ENCODE measurements at regions not wholly inside any gene's neighbourhood (a gene's known extent, or its start where the extent isn't known, plus 50 kb on each side); places are given as distances from the start of the nearest gene placed in this dataset.
"Not testable (repeated sequence)": the region's sequence is repeated elsewhere in the genome, so short reads cannot be mapped to it uniquely, and the experiment has no call there.

DNA sequence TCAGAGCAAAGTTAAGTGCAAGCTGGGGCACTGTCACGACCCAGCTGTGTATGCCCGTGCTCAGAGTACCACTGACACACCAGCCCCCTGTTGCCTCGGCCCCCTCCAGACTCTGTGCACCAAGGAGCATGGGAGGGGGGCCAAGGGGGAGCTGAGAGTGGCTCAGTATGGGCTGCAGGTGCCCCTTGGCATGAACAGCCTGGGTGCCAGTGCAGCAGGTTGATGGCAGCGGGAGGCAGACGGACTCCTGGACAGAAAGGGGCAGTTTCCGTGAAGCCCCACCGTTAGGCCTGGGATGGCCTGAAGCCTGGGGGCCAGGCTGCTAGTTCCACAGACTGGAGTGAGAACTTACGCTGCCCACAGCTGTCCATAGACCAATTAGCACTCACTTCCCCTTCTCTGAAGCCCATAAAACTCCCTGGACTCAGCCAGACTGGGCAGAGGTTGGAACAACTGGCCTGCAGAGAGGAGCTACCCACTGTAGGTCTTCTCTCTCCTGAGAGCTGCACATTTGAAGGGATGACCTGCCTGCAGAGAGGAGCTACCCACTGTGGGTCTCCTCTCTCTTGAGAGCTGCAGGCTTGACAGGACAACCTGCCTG, 182.8 kb downstream of the DEPDC1B start:
- DNase-seq (ENCODE audit: low spot score): no peak

DNA sequence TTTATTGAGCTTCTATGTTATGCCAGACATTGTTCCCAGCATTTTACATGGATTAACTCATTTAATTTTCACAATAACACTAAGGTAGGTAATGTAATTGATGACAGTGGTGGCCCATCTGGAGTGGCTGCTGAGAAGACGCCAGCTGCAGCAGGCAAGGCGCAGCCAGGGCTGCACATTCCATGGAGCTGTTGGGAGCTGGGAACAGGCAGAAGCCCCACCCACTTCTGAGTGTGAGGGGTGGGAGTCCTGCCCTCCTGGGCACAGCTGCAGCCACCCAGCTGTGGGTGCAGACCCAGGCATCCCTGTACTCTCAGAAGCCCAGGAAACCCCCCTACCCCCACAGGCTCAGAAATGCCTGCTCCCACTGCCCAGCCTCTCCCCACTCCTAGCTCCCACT, 183.3 kb downstream of the DEPDC1B start:
- DNase-seq (ENCODE audit: low spot score): no peak

DNA sequence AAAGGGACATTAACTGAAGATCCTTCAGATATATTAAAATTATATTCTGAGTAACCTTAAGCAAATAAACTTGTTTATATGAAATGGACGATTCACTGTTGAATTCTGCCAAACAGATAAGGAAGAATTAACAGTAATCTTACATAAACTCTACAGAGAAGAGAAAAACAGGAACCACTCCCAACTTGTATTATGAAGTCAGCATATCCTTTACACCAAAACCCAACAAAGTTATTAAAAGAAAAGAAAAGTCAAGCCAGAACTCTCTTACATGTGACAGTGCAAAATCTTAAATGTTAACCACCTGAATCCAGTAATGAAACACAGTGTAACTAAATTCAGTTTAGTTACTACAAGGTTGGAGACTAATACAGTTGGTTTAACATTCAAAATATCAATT, 185.8 kb downstream of the DEPDC1B start:
- DNase-seq (ENCODE audit: low spot score): no peak

DNA sequence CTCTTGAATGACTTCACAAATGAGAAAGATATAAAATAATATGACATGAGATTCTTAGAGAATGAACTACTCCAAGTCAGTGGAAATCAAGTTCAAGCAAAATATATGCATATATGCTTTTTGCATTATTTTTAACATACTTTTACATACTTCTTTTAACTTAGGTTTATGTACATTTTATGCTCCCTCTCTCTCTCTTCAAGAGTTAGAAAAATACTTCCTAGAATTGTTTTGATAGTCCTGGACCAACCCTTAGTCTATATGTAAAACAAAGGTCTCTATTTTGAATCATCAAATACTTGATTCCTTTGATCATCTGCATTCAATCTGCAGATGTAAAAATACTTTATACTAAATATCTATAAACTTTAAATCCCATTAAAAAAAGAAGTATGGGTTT, 187.8 kb downstream of the DEPDC1B start:
- DNase-seq (ENCODE audit: low spot score): no peak

DNA sequence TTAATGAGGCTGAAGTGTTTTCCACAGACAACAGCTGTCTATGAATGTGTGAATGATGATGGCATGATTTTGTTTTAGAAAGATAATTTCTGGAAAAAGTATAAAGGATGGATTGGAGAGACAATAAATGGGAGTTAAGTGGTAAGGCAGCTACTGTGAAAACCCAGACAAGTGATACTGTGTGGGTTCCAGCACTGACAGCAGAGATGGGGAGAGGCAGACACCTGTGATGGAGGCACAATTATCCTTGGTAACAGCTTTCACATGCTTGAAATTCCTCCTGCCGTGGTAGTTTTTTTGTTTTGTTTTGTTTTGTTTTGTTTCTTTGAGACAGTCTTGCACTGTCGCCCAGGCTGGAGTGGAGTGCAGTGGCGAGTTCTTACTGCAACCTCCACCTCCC, 189.3 kb downstream of the DEPDC1B start:
- no peak for DNase-seq (ENCODE audit: low spot score)

DNA sequence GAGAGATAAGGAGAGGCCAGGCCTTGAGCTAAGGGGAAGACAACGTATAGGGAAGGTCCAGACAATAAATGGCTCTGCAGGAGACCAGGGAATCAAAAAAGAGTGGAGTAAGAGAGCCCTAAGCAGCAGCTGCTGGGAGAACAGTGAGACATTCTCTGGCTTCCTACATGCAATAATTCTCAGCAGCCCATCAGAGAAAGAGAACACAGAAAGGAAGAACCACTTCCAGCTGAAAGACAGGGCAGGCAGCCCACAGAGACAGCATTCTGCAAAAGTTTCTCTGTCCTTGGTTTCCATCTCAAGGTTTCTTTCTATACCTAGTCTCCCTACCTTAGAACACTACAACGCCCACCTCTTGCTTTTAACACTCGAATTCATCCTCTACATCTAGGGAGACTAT, 189.9 kb downstream of the DEPDC1B start:
- DNase-seq (ENCODE audit: low spot score): no peak

DNA sequence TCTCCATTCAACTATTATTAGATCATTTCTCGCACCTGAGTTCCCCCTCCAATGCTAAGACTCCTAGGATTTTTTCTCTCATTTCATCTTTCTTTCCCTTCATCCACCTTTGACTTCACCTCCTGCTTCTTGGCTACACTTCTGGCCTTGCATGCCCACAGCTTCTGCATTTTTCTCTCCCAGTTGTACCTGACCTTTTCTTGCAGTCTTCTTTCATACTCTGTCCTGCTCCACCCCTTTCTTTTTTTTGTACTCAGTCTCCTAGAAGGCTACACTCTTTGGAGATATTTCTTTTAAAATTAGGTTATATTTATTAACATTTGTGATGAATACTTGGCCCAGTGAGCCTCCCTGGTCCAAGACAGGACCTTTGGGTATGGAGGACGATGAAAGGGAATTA, 190.4 kb downstream of the DEPDC1B start:
- DNase-seq (ENCODE audit: low spot score): no peak

DNA sequence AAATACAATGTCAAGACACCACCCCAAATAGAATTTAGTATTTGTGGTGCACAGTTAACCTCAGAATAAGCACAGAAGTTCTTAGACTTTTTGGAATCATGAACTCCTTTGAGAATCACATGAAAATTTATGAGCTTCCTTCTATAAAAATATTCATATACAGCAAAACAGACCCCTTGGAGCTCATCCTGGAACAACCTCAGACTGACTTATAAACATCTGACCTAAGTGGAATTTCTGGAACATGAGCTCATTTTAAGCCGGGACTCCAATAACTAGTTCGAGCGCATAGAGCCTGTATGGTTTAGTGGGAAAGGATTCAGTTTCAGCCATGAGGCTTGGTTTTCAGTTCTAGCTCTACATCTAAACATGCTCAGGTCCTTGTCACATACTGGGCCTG, 192.3 kb downstream of the DEPDC1B start:
- DNase-seq (ENCODE audit: low spot score): no peak

DNA sequence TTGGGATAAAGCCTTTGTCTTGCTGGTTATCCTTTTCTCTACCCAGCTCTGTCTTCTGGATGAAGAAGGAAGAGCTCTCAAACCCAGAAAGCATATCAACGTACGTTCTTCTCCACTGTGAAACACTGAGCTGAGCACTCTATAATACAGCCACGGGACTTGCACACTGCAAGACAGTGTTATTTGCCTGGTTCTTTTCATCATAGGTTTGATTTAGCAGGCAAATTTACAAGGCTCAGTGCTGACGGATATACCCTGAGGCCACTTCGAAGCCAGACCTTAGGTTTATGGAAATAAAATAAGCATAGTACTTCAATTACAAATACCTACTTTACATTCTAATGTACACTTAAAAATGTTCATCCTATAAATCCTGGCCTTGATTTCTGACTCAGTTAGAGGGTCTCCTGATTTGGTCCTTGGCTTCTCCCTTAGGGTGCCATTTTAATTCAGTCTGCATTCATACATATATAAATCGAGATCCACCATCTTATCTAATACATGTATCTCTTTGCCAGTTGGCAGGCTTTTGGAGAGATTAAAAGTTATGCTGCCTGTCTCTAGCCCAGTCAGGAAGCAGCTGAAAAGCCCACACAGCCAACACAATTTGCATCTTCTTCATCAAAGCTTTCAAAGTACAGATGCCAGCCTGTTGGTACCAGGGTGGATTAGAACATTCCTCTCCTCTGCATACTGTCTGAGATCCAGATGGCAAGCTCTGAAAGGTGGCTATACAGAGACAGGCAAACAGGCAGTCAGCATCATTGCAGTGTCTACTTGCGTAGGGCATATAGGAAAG, 194.4 kb downstream of the DEPDC1B start:
- DNase-seq (ENCODE audit: low spot score): no peak

DNA sequence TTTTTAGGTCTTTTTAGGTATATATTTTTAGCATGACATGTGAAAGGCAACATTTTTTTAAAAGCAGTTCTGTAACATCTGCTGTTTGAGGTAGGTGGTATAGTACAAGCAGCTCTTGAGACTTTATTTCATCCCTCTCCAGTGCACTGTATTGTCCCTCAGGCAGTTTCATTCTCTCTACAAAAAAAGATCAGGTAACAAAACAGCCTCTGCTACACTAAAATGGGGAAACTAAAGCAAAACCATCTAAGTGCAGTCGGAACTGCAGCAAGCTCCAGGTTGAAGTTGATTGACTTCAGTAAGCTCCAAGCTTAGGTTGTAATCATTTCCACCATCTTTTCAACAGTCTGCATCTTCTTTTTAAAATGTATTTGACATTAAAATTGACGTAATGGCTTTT, 195.6 kb downstream of the DEPDC1B start:
- no peak for DNase-seq (ENCODE audit: low spot score)

DNA sequence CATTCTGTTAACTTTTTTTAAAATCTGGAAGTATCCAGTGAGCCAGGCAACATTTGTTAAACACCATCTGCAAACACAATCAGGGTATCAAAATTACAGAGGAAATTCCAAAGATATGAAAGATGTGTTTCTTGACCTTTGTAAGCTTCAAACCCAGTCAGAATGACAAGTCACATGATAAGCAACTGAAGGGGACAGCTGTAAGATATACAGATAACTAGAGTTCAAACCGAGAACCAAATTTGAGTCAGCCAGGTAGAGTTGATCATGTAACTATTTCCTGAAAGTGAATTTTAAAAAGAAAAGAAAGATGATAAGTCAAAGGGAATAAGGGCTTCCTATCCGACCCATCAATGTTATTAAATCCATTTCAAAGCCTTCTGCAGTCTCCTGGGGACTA, 196.2 kb downstream of the DEPDC1B start:
- DNase-seq (ENCODE audit: low spot score): no peak

DNA sequence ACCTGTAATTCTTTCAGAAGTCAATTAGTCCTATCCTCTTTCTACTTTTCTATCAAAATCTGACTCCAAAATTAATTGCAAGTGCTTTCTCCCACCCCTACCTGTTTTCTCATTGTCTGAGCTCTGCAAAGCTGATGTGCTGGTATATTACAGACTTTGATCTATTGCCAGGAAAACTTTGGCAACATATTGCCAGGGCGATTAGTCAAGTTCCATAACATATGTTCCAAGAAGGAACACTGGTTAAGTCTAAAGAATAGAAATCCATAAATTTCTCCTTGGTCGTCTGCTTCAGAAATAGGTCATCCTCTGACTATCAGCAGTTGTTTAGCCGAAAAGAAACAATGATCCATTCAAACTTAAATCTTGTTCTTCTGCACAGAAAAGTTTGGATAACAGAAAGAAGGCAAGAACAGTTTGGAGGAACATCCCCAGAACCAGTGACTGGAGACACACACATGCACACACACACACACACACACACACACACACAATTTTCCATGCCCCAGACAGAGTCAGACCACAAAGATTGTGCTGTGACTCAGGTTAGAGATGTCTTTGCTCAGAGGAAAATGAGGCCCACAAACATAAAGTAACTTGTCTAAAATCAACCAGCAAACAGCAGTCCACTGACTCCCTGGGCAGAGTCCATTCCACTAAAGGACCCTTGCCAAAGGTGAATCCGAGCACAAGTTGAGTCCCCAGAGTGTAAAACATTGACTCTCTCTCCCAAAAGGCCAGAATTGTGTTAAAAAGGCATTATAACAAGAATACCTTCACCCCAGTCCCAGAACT, 202.1 kb downstream of the DEPDC1B start:
- DNase-seq (ENCODE audit: low spot score): peak; percentile 10

DNA sequence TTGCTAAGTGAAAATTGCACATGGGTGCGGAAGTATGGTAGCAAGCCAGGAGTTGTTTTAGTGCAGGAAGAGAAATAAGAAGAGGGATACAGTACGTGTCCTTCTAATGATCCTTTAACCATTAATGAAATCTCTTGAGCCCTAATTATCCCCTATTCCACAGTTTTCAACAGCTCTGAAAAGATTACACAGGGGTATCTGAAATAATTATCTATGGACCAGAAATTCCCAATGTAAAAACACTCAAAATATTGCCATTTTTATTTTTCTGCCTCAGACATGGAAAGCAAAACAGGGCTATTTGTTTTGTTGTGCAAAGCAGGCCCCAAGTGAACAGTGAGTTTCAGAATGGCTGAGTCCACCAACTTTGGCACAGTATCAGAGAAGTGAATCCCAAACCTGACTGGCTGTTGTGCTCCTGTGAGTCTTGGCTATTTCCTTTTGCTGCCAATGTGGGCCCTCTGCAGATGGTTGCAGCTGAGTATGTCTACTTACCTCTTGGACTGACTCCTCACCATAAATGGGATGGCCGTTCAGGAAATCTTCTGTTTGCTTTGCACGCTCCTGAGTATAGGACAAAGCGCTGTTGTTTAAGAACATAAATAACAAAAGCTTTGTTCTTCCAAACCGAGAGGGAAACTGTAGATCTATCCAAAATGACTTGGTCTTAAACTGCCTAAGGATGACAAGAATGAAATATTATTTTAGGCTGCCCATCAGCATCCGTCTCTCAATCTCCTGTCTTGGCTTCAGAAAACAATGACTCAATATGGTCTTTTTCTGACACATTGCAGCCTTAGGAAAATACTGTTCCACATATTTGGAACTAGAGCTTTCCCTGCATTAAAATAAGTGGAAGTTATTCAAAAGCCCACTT, 204.1 kb downstream of the DEPDC1B start:
- DNase-seq (ENCODE audit: low spot score): no peak

DNA sequence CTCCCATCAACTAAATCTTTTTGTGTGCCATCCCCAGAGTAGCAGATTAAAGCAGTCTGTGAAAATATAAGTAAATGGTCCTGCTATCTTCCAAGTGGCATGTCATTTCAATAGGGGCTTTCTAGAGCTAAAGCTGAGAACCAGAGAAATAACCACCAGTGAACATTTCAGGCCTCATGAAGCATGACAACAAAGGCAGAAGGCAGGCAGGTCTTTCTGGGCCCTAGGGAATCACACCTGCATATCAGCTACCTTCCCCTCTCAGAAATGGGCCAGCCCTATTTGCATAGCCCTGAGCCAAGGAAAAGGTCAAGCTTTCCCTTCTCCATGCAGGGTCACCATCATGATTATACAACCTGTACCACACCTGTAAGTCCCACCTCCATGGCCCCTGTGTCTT, 205.3 kb downstream of the DEPDC1B start:
- DNase-seq (ENCODE audit: low spot score): no peak

DNA sequence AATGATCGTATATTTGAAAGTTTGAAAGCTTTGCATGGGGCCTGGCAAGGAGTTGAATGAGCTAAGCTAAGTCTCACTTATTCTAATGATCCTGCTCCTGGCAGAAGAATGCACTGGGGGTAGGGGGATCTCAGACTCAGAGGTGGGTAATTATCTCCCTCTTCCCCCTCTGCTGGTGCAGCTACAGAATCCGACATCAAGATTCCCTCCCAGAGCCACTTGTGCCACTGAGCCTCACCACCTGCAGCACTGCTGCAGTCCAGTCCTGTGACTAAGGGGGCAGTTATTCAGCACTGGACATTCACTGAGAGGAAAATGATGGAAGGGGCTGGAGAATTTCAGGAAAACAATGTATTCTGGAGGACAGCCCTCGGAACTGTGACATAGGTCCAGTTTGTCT, 205.8 kb downstream of the DEPDC1B start:
- DNase-seq (ENCODE audit: low spot score): peak; percentile 6

DNA sequence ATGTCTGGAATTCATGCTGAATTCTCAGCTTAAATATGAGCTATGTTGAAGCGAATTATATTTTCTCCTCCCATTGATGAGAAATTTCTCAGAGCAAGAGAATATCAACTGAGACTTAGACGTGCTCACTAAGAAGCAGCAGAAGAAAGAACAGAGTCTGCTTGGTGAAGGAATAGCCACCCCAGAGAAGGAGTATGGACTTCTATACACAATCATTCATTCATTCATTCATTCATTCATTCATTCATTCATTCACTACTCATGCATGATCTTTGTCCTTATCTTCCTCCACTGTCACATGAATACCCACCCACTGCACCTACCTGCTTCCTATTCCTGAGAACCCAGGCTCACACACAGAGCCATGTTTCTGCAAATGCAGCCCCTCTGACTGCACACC, 206.6 kb downstream of the DEPDC1B start:
- no peak for DNase-seq (ENCODE audit: low spot score)

DNA sequence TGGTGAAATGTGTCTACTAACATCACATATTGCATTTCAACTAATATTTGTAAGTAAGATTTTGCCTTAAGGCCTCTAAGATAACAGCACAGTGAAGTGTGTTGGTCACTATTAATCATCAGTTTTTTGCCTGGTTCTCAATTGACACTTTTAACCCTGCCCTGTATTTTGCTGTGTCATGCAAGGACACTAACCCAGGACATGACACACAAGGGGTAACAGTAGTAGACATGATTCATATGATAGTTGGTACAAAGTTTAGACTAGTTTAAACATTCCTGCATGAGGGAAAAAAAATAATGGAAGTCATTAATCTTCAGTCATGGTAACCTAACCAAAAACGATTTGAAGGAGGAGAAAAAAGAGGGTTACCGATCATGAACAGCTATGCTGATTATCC, 207.0 kb downstream of the DEPDC1B start:
- peak; percentile 67 for DNase-seq (ENCODE audit: low spot score)

DNA sequence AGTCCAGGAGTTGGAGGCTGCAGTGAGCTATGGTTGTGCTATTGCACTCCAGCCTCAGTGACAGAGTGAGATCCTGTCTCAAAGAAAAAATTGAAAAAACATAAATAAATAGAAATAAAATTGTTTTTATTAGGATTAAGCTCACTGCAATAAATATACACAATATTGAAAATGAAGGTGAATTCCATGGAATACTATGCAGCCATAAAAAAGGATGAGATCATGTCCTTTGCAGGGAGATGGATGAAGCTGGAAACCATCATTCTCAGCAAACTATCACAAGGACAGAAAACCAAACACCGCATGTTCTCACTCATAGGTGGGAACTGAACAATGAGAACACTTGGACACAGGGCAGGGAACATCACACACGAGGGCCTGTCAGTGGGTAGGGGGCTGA, 207.6 kb downstream of the DEPDC1B start:
- not testable (repeated sequence) for DNase-seq (ENCODE audit: low spot score)

DNA sequence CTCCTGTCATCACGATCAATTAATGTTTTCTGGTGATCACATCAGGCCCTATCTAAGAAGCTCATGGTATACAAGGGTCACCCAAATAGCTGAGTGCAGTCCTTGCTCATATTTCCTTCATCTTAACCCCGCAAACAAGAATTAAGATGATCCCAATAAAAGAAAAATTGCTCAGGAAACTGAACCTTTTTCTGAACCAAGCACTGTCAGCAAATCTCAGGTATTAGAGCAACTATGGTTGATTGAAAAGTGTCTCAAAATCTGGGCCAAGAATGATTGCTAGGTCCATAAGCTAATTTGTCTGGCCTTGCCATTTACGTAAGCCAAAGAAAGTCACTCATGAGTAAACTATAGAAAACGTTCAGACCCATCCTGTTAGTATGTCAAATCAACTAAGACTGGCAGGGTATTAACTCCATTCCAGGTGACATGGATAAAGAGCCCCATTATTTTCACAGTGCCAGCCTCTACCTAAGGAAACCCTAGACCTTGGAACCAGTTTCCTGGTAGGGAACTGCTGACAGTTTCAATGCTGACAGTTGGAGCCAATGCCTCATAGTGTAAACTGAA, 209.3 kb downstream of the DEPDC1B start:
- DNase-seq (ENCODE audit: low spot score): no peak

DNA sequence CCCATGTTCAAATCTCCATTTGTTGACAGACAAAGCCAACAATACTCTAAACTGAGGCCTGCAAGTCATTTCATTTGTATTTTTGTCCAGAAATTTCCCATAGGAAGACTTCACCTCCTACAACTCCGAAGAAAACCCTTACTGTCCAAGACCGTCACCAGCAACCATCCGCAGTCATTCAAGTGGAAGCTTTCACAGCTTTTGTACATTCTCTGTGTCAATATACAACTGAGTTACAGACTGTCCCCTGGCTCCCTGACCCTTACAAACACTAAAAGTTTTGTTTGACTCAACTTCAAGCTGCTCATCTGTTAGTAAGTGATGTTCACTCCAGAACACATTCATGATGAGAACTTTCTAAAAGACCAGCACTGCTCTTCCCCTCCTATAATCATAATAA, 210.1 kb downstream of the DEPDC1B start:
- no peak for DNase-seq (ENCODE audit: low spot score)

DNA sequence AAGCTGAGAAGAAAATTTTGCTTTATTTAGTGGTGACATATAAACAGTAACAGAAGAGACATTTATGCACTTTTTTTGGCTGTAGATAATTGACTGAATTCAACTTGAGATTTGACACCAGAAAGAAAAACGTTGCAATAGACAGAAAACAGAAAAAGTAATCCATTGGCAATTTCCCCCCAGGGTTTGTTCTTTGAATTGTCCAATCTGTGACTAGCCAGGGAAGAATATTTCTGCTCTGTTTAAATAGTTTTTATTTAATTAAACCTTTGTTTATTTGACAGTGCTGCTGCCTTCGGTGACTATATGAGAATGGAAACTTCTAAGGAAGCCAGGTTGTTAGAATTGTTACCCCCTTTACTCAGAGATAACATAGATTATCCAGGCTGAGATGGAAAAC, 210.6 kb downstream of the DEPDC1B start:
- DNase-seq (ENCODE audit: low spot score): no peak
